GM21515 (cell line): ENCODE measurements at regions not wholly inside any gene's neighbourhood (a gene's known extent, or its start where the extent isn't known, plus 50 kb on each side); places are given as distances from the start of the nearest gene placed in this dataset.
"Not testable (repeated sequence)": the region's sequence is repeated elsewhere in the genome, so short reads cannot be mapped to it uniquely, and the experiment has no call there.

Source experiments
- ATAC-seq: cut with Tn5 transposase; IDR thresholded peaks from one replicate; pipeline ENCODE4 v1.9.1; 2021; ENCODE audit not compliant: unreplicated experiment

GRCh38 chr13:81907787-81908372 is 1567.0 kb upstream of the SPRY2 start:
- ATAC-seq = no peak

GRCh38 chr13:81888855-81889254 is 1547.9 kb upstream of the SPRY2 start:
- ATAC-seq = no peak

- ATAC-seq = no peak
Observed at GRCh38 chr13:81874681-81875661, 1534.0 kb upstream of the SPRY2 start.

GRCh38 chr13:81874253-81874652 is 1533.3 kb upstream of the SPRY2 start:
- no peak for ATAC-seq

GRCh38 chr13:81872581-81872980 is 1531.7 kb upstream of the SPRY2 start:
- no peak for ATAC-seq

- not testable (repeated sequence) for ATAC-seq
Observed at GRCh38 chr13:81871751-81872325, 1530.9 kb upstream of the SPRY2 start.

GRCh38 chr13:81848291-81848690 is 1507.4 kb upstream of the SPRY2 start:
- no peak for ATAC-seq

GRCh38 chr13:81846771-81847170 is 1505.8 kb upstream of the SPRY2 start:
- no peak for ATAC-seq

GRCh38 chr13:81821259-81821658 is 1480.3 kb upstream of the SPRY2 start:
- ATAC-seq = no peak

- ATAC-seq = no peak
Observed at GRCh38 chr13:81800433-81800832, 1459.5 kb upstream of the SPRY2 start.

- ATAC-seq = no peak
Observed at GRCh38 chr13:81795710-81796109, 1454.8 kb upstream of the SPRY2 start.

GRCh38 chr13:81791641-81792040 is 1450.7 kb upstream of the SPRY2 start:
- no peak for ATAC-seq

- no peak for ATAC-seq
Observed at GRCh38 chr13:81781471-81781870, 1440.5 kb upstream of the SPRY2 start.

- no peak for ATAC-seq
Observed at GRCh38 chr13:81779876-81780275, 1439.0 kb upstream of the SPRY2 start.

GRCh38 chr13:81778350-81778749 is 1437.4 kb upstream of the SPRY2 start:
- no peak for ATAC-seq

GRCh38 chr13:81773263-81773662 is 1432.3 kb upstream of the SPRY2 start:
- no peak for ATAC-seq

GRCh38 chr13:81771951-81772350 is 1431.0 kb upstream of the SPRY2 start:
- no peak for ATAC-seq

GRCh38 chr13:81770868-81771505 is 1430.1 kb upstream of the SPRY2 start:
- no peak for ATAC-seq

- ATAC-seq = no peak
Observed at GRCh38 chr13:81762449-81762848, 1421.5 kb upstream of the SPRY2 start.

- ATAC-seq = no peak
Observed at GRCh38 chr13:81760316-81760715, 1419.4 kb upstream of the SPRY2 start.

GRCh38 chr13:81757348-81757970 is 1416.5 kb upstream of the SPRY2 start:
- ATAC-seq = no peak
